LNCAP (cell line): ENCODE measurements at regions not wholly inside any gene's neighbourhood (a gene's known extent, or its start where the extent isn't known, plus 50 kb on each side); places are given as distances from the start of the nearest gene placed in this dataset.

Source experiments
- CTCF ChIP-seq: fragments of 450-650 bp; IDR thresholded peaks from 2 replicates; pipeline ENCODE4 v1.5.1; 2017; ENCODE audit warnings: mild to moderate bottlenecking

- no peak for TF ChIP-seq CTCF
These were observed 413.6 kb upstream of the ADAMTS9 start for GRCh38 chr3:65101450-65101849.

- no peak for TF ChIP-seq CTCF
These were observed 410.6 kb upstream of the ADAMTS9 start for GRCh38 chr3:65098400-65098799.

- no peak for TF ChIP-seq CTCF
These were observed 408.4 kb upstream of the ADAMTS9 start for GRCh38 chr3:65096110-65096745.

GRCh38 chr3:65094723-65095122 lies 406.9 kb upstream of the ADAMTS9 start:
- no peak for TF ChIP-seq CTCF

GRCh38 chr3:65093641-65094040 lies 405.8 kb upstream of the ADAMTS9 start:
- no peak for TF ChIP-seq CTCF

GRCh38 chr3:65091565-65091964 lies 403.8 kb upstream of the ADAMTS9 start:
- TF ChIP-seq CTCF: no peak

GRCh38 chr3:65083240-65083639 lies 395.4 kb upstream of the ADAMTS9 start:
- TF ChIP-seq CTCF: no peak

GRCh38 chr3:65081536-65081935 lies 393.7 kb upstream of the ADAMTS9 start:
- no peak for TF ChIP-seq CTCF
